Stimulated activated CD4-positive, alpha-beta T cell treated with anti-CD3 and anti-CD28 coated beads, Interleukin-4, amount 100 ng/mL, for 48 hours (primary cell): ENCODE measurements at regions not wholly inside any gene's neighbourhood (a gene's known extent, or its start where the extent isn't known, plus 50 kb on each side); places are given as distances from the start of the nearest gene placed in this dataset.

Experiments used
- DNase-seq, 2 donors: peaks; one replicate each; pipeline ENCODE4 v3.0.0-alpha.2; 2020; ENCODE audit warnings: low read depth in 2 of 2

DNA sequence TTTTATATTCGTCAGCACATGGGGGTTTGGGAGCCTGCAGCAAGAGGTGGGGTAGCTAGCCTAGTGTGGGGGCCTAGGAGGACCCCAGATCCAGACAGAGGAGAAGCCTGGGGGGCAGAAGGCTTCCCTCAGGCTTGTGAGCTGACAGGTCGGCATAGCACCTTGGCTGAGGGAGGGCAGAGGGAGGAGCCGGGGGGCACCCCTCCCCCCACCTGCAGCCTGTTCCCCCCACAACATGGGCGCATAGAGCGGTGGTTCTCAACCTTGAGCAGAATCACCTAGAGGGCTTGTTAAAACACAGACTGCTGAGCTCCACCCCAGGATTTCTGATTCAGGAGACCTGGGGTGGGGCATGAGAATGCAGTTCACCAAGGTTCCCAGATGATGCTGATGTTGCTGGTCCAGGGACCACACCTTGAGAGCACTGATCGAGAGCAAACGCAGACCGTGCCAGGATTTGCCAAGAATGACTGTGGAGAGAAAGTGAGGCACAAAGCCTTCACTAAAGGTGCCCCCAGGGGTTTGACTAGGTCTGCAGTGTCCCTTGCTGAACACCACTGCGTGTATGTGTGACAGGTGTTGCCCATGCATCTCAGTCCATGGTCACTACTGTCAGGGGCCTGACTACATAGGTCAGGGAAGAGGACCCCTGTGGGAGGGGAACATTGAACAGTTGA lies 163.3 kb downstream of the MACROH2A1 start:
- no peak for DNase-seq

DNA sequence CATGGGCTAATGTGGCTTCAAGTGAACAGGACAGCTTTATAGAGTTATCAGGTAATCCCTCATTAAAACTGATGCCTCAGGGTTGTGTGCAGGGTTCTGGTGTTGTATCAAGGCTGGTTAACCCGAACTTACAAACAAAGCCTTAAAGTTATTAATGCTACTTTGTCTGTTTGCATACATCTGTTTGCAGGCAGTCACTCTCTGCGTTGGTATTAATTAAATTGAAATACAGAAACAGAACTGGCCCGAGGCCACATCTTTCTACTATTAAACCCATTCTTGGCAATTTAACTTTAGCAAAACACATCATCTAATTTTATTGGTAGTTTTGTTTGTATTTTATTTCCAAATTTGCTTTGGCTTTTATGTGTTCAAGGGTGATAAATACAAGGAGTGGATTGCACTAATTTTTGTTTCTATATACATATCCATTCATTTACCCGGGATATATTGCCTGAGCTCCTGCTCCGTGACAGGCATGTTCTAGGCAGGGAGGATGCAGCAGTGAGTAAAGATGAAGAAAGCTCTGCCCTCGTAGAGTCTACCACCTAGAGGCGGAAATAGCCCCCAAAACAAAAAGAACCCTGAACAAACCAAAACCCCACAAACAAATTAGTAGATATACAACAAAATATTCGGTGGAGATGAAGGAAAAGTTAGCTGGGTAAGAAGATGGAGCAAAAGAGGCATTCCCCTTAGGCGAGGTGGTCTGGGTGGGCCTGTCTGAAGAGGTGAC lies 164.2 kb downstream of the MACROH2A1 start:
- DNase-seq: no peak

DNA sequence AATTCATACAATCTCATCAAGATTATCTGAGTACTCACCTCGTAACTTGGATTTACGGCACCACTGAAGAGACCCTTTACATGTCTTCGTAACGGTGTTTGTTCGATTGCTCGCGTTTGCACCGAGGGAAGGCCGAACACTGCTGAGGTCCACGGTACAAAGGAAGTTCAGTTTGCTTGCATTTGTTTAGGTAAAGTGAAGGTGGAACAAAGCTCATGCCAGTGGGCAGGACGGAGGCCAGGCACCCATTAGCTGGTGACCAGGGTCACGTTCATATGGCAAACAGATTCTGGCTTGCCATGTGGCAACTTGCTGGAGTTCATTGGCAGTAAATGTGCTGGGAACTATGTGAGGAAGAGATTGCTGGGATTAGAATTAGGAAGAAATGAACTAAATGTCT lies 164.8 kb downstream of the MACROH2A1 start:
- DNase-seq: no peak

DNA sequence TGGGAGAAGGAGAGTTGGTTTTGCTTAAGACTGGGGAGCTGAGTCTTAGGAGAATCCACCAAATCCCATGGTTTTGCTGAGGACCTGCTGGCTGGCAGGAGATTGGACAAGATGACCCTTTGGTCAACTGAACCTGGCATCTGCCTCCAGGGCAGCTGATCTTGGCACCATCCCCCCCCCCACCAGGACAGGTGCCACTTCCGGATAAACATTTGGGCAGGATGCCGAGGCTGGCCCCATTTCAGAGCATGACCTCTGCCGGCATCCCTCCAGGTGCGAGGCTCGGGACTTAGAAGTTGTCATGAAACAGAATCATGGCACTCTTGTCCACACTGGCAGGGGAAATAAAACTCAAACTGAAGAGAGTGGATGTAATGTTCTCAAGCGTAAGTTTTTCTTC lies 165.6 kb downstream of the MACROH2A1 start:
- no peak for DNase-seq

DNA sequence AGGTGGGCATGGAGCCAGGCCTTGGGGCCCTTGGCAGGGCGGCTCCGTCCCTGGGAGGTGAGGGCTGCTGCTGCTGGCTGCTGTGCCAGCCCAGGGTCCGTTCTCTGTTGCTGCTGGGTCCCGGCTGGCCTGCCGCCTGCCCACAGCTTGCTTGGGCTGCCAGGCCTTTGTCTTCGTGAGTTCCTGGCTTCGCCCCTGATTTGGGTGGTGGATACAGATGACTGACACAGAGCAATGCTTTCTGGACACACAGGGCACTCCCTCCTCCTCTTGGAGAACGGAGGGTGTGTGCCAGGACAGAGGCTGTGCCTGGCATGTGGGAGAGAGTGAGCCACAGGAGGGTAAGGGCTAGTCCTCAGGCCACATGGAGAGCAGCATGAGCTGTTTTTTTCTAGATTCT lies 166.1 kb downstream of the MACROH2A1 start:
- no peak for DNase-seq

DNA sequence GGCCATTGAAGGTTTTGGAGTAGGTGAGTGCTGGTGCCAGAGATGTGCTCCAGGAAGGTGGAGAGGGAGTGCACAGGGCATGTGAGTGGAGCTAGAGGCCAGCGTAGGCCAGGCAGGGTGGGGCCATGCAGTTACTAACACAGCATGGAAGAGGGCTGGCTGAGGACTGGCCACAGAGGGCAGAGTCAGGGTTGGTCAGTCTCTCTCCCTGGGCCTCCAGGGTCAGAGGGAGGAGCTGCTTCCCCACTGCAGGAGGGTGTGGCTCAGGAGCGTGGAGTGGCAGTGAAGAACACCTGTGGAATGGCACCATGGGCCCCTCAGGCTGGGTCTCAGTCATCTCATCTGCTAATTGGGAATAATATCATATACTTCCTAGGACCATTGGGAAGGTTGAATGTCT lies 167.7 kb downstream of the MACROH2A1 start:
- no peak for DNase-seq

DNA sequence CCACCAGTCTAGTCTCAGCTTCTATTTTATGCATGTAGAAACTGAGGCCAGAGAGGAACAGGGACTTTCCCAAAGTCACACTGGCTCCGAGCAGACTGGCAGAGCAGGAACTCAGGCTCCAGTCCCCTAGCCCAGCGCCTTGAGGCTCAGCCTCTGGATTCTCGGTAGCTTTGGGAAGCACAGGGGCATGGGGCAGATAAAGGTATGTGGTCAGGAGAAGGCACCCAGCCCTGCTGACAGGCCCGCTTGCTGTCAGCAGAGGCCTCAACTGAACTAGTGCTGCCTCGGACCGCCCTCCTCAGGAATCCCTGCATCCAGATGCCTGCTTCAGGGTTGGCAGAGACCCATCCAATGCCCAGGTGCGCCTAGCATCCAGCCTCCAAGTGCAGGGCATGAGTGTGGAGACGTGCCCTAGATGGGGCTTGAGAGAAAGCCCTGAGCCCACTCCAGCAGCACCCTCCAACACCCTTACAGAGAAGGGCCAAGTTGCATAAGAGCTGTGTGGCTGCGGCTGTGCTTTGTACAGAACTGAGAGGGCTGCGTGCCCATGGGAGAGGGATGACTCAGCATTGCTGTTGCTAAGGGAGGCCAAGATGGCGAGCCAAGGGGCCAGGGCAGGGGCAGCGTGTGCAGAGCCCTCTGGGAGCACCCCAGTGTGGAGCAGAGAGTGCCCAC lies 168.6 kb downstream of the MACROH2A1 start:
- DNase-seq: peak in 1 of 2 donors; percentile 4

DNA sequence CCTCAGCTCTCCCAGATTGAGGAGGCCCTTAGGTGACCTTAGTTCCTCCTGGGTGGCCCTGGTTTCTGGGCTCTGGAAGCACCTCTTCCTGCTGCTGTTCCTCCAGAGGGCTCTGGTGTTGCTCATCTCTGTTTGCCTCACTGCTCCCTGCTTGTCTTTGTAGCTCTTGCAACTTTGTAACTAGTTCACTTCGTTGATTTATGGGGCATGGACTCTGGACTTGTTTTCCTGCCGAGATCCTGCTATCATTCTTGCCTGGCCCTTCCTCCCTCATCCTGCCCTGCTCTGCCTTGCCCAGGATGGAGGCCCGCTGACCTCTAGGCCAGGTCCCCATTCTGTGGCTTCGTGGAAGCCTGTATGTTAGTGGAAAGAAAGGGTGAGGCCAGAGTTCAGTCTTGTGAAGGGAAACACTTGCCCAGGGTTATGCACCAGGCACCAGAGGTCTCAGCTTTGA lies 169.3 kb downstream of the MACROH2A1 start:
- DNase-seq: no peak

DNA sequence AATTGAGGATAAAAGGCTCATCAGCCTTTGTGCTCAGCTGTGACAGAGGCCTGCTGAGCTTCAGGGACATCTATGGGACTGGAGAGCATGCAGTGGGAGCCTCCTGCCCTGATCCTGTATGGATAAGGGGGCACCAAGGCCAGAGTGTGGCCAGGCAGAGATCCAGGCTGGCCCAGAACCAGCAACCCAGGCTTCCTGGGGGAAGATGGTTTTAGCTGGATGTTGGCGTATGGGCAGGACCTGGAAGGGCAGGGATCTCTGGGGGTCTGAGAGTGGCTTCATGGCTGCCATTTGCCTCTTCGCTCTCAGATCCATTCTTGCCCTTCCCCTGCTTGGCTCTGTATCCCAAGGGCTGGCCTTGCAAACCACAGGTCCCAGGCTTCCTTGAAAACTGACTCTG lies 169.9 kb downstream of the MACROH2A1 start:
- DNase-seq: no peak

DNA sequence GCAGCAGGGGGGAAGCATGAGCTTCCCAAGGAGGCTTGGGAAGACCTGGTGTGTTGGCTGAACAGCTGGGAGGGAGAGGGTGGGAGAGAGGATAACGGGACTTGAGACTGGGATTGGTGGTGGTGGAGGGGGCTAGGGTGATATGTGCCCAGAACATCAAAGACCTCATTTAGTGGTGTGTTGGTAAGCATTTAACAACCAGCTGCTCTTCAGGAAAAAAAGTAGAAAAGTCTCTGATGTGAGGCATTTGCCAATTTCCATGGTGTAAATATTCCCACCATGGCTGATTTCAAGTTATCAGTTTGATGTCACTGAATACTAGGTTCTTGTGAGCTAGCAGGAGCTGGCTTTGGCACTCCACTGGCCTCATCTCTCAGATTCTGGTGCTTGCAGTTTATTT lies 170.8 kb downstream of the MACROH2A1 start:
- DNase-seq: no peak

DNA sequence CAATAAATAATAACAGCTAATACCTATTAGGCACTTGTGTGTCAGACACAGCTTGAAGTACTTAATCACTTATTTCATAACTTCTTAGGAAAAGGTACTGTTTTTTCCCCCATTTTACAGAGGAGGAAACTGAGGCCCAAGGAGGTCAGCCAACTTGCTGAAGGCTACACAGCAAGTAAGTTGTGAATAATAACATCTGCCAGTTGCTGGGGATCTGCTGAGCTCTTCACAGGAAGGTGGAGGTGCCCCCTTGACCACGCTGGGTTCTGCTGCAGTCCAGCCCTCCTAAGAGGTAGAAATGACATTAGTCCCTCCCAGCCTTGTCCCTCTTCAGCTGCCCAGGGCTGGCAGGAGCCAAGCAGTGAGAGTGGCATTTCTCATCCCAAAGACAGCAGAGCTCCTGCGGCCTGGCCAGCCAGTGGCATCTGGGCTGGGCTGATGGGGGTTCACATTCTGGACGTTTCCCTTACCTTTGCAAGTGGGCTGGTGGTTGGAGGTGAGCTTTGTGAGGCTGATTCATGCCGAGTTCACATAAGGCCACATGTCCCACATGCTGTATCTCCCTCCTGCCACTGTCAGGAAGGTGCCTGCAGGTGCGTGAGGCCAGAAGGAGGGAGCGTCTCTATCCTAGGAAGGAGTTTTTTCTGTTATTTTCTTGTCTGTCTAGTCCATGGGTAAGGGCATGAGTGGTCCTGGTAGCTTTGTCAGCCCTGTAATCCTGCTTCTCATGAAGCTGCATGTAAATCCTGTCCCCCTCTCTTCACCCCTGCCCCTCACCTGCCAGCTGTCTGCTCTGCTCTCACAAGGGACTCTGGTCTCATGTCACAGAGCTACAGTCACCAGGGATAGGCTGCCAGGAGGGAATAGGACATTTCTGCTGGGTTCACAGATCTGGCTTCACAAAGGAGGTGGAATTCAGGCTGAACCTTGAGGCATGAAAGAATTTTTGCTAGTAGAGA lies 171.7 kb downstream of the MACROH2A1 start:
- no peak for DNase-seq

DNA sequence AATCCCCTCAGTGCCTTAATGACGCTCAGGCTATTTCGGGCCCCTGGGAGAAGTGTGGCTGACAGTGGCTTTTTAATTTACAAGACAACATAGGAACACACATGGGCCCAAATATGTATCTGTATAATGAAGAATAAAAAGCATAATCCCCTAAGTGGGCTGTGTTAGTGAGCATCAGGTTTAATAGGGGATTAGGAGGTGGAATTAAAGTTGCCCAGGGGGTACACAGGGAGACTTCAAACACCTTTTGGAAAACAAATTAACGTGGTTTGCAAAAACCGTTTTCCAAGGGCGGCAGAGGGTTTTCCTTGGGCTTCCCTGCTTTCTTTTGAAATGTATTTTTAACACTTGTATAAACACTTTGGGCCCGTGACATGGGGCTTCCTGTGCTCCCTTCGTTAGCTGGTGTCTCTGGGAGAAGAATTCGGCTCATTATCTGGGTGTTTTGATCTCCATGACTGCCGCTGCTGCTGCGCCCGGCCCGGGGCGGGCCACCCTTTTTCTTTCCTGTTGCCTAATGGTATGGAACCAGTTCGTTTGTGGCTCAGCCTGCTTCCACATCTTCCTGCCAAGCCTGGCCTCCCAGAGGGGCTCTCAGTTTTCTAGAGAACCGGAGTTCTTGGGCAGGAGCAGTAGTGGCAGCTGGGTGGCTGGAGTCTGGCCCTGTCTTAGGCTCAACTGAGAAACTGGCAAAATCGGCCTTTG lies 173.0 kb downstream of the MACROH2A1 start:
- DNase-seq: no peak

DNA sequence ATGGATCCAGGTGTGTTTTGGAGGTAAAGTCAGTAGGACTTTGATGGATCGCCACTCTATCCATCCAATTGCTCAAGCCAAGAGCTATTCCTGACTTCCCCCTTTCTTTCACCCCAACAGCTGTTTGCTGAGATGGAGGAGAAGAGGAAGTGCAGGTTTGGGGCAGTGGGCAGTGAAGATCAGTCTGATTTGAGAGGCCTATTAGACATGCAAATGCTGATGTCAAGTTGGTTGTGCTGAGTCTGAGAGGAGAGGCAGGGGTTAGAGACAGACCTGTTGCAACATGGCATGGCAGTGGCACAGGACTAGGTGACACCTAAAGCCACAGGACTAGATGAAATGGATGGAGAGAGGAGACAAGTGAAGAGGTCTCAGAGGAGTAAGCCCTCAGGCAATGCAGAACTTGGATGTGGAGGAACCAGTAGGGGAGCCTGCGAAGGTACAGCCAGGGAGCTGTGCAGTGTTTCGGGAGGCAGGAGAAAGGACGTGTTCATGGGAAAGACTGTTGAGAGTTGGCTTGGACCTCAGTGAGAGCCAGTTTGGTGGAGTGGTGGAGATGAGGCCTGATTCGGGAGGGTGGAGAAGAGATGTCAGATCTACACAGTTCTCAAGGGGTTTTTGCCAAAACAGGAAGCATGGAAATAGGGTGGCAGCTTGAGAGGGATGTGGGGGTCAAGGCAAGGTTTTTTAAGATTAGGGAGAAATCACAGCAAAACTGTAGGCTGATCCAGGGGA lies 175.0 kb downstream of the MACROH2A1 start:
- no peak for DNase-seq

DNA sequence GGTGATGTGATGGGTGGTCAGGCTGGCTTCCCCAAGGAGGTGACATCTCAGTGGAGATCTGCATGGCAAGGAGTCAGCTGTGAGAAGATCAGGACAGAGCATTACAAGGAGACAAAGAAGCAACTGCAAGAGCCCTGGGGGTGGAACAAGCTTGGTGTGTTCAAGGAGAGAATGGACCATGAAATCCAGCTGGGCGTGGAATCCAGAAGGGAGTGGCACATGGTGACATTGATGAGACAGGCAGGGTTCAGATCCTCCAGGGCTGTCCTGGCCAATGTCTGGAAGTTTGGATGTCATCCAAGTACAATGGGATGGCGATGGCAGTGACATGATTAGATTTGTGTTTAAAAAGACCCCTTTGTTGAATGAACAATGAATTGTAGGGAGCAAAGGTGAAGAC lies 175.6 kb downstream of the MACROH2A1 start:
- DNase-seq: no peak

DNA sequence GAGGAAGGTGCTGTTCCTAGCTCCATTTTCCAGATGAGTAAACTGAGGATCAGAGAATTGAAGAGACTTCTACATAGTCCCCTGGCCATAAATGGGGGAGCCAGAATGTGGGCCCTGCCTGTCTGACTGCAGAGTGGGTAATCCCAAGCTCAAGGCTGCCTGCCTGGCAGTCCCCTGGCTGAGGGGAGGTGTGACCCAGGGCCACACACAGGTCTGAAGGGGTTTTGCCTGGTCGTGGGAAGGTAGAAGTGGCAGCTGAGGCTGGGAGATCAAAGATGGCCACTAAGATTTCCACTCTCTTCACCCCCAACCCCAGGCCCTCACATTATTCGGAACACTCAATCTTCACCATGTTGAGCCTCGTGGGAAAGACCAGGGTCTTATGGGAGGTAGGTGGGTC lies 176.3 kb downstream of the MACROH2A1 start:
- DNase-seq: no peak

DNA sequence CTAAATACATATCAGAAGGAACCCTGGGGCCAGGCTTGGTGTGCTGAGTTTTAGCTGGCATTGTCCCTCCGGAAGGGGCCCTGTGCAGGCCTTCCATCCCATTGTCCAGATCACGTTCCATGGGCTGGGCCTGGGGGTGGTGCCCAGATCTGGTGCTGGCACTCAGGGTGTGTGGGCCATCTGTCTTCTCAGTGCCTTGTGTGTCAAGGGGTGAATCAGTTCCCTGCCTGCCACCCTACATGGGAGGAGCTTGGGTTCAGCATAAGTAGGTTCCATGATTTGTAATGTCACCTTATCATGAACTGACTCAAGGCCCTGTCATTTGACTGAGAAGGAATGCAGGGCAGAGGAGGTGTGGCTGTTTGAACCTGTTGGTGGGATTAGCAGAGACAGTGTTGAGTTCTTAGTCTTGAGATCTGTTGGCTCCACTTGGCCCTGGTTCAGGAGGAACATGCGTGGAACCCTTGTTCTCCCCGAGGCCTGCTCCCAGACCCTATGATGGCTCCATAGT lies 176.8 kb downstream of the MACROH2A1 start:
- no peak for DNase-seq

DNA sequence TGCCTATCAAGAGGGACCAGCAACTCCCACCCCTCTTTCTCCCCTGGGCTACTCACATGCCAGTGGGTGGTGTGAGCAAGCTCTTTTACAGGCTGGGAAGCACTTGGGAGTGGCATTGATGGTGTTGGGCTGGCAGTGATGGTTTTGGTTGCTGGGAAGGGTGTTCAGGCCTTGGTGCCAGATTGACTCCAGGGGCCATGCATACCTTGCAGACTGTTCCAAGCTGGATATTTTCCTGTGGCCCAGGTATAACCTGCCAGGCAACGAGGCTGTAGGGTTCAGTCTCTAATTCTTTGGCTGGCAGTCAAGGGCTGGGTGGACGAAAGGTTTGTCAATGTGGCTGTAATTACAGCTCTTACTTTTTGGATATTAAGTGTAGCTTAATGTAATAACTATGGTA lies 177.3 kb downstream of the MACROH2A1 start:
- DNase-seq: no peak

DNA sequence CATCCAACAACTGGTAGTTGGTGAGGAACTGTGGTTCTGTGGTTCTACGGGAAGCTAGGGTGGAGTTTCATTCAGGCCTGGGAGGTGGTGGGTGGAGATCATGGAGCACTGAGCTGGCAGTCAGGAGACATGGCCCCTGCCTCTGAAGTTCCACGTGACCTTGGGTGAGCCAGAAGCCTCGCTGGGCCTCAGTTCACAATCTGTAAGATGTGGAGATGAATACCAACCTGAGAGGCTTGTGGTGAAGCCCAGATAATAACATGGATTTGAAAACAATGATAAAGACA lies 177.9 kb downstream of the MACROH2A1 start:
- DNase-seq: no peak

DNA sequence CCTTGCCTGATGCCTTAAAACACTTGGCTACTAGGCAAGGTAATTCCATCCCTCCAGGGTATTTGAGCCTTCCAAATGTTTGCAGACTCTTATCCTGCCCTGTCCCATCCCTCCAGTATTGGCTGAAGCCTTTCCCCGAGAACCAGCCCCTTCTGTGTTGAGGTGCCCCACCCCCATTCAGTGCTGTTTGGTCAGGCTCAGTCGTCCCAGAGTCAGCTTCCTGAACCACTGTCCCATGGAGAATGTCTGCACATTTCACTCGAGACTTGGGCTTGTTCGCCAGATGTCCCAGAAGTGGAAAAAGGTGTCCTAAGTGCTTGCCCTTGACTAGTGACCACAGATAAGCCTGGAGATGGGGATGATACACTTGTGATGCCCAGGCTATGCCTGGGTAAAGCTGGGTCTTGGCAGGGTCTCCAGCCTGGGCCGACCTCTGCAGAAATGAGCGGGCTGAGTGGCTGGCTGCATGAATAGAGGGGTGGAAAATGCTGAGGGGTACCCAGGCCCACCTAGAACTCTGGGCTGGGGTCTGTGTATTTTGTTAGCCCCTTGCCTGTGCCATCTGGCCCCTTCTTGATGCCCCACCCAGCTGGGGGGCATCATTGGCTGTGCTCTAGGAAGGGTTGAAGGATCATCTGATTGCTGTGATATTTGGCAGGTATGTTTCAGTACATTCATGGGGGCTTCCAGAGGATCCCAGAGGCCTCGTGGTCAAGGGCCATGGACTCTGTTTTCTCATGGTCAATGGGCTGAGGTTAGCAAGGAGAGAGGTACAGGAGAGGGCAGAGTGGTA lies 178.4 kb downstream of the MACROH2A1 start:
- no peak for DNase-seq

DNA sequence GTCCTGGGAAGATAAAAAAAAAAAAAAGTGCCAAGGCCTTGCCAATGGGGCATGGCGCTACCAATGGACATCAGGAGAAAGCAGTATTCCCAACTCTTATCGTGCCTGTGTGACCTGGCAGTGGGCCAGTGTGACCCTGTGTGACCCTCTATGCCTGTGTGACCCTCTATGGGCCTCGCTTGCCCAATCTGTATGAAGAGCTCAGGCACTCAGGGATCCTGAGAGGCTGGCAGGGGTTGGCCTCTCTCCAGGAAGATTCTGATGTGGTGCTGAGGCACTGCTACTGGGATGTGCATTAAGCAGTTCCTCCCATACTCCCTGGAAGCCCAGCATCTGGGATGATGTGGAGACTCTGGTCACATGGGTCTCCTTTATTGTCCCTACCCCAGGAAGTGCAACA lies 179.2 kb downstream of the MACROH2A1 start:
- no peak for DNase-seq
